HEK293 (cell line): ENCODE measurements at regions not wholly inside any gene's neighbourhood (a gene's known extent, or its start where the extent isn't known, plus 50 kb on each side); places are given as distances from the start of the nearest gene placed in this dataset.

Experiments
- CTCF ChIA-PET: fragments of 350-600 bp; formaldehyde crosslinking; extraction: SDS; loops from one replicate; lab custom pipeline; 2021; ENCODE audit warnings: antibody characterized with exemption; lab: Yijun Ruan, JAX
- POLR2A ChIA-PET: fragments of 300-600 bp; formaldehyde crosslinking; extraction: SDS; loops from one replicate; lab custom pipeline; 2020; ENCODE audit warnings: antibody characterized with exemption, inconsistent platforms; lab: Yijun Ruan, JAX
- H3K27ac ChIP-seq: fragments of 200-500 bp; sonication (Bioruptor generic); 2 replicates; pipeline ENCODE4 v1.5.1; 2014; ENCODE audit warnings: low read depth, low read length, control low read depth, inconsistent platforms; ENCODE audit errors: extremely low read depth
- H3K36me3 ChIP-seq, 2 experiments: fragments of 200-500 bp in 1 of 2; sonication (Bioruptor generic) in 1 of 2; 1 replicate in 1 of 2; 2 replicates in 1 of 2; pipeline ENCODE4 v1.5.1; 2014 to 2017; ENCODE audit warnings: inconsistent platforms in 2 of 2, low read length in 2 of 2; ENCODE audit not compliant: control insufficient read depth in 2 of 2, insufficient read depth in 1 of 2
- H3K4me1 ChIP-seq: fragments of 200-500 bp; sonication (Bioruptor generic); 2 replicates; pipeline ENCODE4 v1.5.1; 2014; ENCODE audit warnings: mild to moderate bottlenecking, low read length, inconsistent platforms; ENCODE audit not compliant: control insufficient read depth, insufficient read depth
- H3K4me3 ChIP-seq: 2 replicates; pipeline ENCODE4 v1.5.1; 2011; ENCODE audit warnings: low read depth, mild to moderate bottlenecking, control low read depth, low read length, moderate library complexity
- H3K9me3 ChIP-seq: fragments of 200-500 bp; sonication (Bioruptor generic); 2 replicates; pipeline ENCODE4 v1.5.1; 2014; ENCODE audit warnings: low read depth, low read length, inconsistent platforms; ENCODE audit not compliant: control insufficient read depth, insufficient read depth
- BCL6B ChIP-seq: fragments of 450-650 bp; formaldehyde crosslinking; IDR thresholded peaks from 2 replicates; pipeline ENCODE4 v1.5.1; 2017; ENCODE audit warnings: missing biosample characterization, missing genetic modification characterization
- GLIS1 ChIP-seq: fragments of 450-650 bp; formaldehyde crosslinking; IDR thresholded peaks from 2 replicates; pipeline ENCODE4 v1.5.1; 2016; ENCODE audit warnings: missing biosample characterization, missing genetic modification characterization
- GLIS2 ChIP-seq: fragments of 450-650 bp; formaldehyde crosslinking; IDR thresholded peaks from 2 replicates; pipeline ENCODE4 v1.5.1; 2016; ENCODE audit warnings: missing biosample characterization, missing genetic modification characterization
- HOXC10 ChIP-seq: sonication (generic); formaldehyde crosslinking; IDR thresholded peaks from 2 replicates; pipeline ENCODE4 v1.8.1; 2023; ENCODE audit warnings: mild to moderate bottlenecking, missing genetic modification reagents
- KLF9 ChIP-seq: fragments of 450-650 bp; formaldehyde crosslinking; IDR thresholded peaks from 2 replicates; pipeline ENCODE4 v1.5.1; 2016; ENCODE audit warnings: missing biosample characterization, missing genetic modification characterization, low read depth
- RBAK ChIP-seq: fragments of 450-650 bp; formaldehyde crosslinking; IDR thresholded peaks from 2 replicates; pipeline ENCODE4 v1.5.1; 2016; ENCODE audit warnings: missing biosample characterization, missing genetic modification characterization
- SCRT2 ChIP-seq: fragments of 450-650 bp; formaldehyde crosslinking; IDR thresholded peaks from 2 replicates; pipeline ENCODE4 v1.5.1; 2016; ENCODE audit warnings: missing biosample characterization, missing genetic modification characterization
- TRIM28 ChIP-seq: IDR thresholded peaks from 2 replicates; pipeline ENCODE4 v1.6.1; 2011; ENCODE audit warnings: low read length, control low read depth, borderline replicate concordance
- ZBTB1 ChIP-seq: fragments of 450-650 bp; formaldehyde crosslinking; IDR thresholded peaks from 2 replicates; pipeline ENCODE4 v1.5.1; 2016; ENCODE audit warnings: missing biosample characterization, missing genetic modification characterization
- ZBTB20 ChIP-seq: fragments of 450-650 bp; formaldehyde crosslinking; IDR thresholded peaks from 2 replicates; pipeline ENCODE4 v1.5.1; 2016; ENCODE audit warnings: missing biosample characterization, missing genetic modification characterization
- ZFHX2 ChIP-seq: fragments of 450-650 bp; formaldehyde crosslinking; conservative IDR thresholded peaks from 2 replicates; pipeline ENCODE4 v1.5.1; 2016; ENCODE audit warnings: missing biosample characterization, missing genetic modification characterization
- ZNF266 ChIP-seq: fragments of 450-650 bp; formaldehyde crosslinking; IDR thresholded peaks from 2 replicates; pipeline ENCODE4 v1.5.1; 2016; ENCODE audit warnings: missing biosample characterization, missing genetic modification characterization, low read depth
- ZNF341 ChIP-seq: fragments of 450-650 bp; formaldehyde crosslinking; IDR thresholded peaks from 2 replicates; pipeline ENCODE4; 2016; ENCODE audit warnings: low read depth, missing biosample characterization, missing genetic modification characterization
- ZNF514 ChIP-seq: fragments of 450-650 bp; formaldehyde crosslinking; IDR thresholded peaks from 2 replicates; pipeline ENCODE4 v1.5.1; 2016; ENCODE audit warnings: missing biosample characterization, missing genetic modification characterization
- ZNF571 ChIP-seq: fragments of 450-650 bp; formaldehyde crosslinking; IDR thresholded peaks from 2 replicates; pipeline ENCODE4 v1.5.0; 2017; ENCODE audit warnings: missing biosample characterization, missing genetic modification characterization
- ZNF658 ChIP-seq: fragments of 450-650 bp; formaldehyde crosslinking; IDR thresholded peaks from 2 replicates; pipeline ENCODE4; 2016; ENCODE audit warnings: missing biosample characterization, missing genetic modification characterization
- TF ChIP-seq, protein P1 (sequence below): fragments of 450-650 bp; formaldehyde crosslinking; IDR thresholded peaks from 2 replicates; pipeline ENCODE4 v1.5.1; 2016; ENCODE audit warnings: missing biosample characterization, missing genetic modification characterization, low read depth
- TF ChIP-seq, protein P2 (sequence below): fragments of 450-650 bp; formaldehyde crosslinking; IDR thresholded peaks from 2 replicates; pipeline ENCODE4 v1.5.1; 2016; ENCODE audit warnings: missing biosample characterization, missing genetic modification characterization, borderline replicate concordance
- TF ChIP-seq, protein P3 (sequence below): fragments of 450-650 bp; formaldehyde crosslinking; IDR thresholded peaks from 2 replicates; pipeline ENCODE4 v1.5.1; 2016; ENCODE audit warnings: missing biosample characterization, missing genetic modification characterization
- TF ChIP-seq, protein P4 (sequence below): fragments of 450-650 bp; formaldehyde crosslinking; IDR thresholded peaks from 2 replicates; pipeline ENCODE4 v1.5.1; 2016; ENCODE audit warnings: missing biosample characterization, missing genetic modification characterization

GRCh38 chr7:27315066-27315465, 72.5 kb downstream of the EVX1 start (continued):
- TF ChIP-seq ZNF514 (tag by site-specific recombination) (no peak), ZNF658 (tag by site-specific recombination) (no peak)

GRCh38 chr7:27316311-27316710, 73.7 kb downstream of the EVX1 start:
- ChIA-PET POLR2A (no interaction called here), CTCF (interaction anchor here (0.6 kb wide), 1 partner anchor 9 kb away, joined by 3 read pairs; no protein-coding TSS in a partner anchor)
- H3K4me3 ChIP-seq: no peak overlapping the region
- H3K27ac ChIP-seq: 0 out of 2 replicates have a peak overlapping the region, but pooled peaks have one; percentile 4
- H3K36me3 ChIP-seq: no peaks in the 10 kb centered on the region
- H3K4me1 ChIP-seq: peaks cover 17% of the 10 kb centered on the region
- TF ChIP-seq, protein P1, sequence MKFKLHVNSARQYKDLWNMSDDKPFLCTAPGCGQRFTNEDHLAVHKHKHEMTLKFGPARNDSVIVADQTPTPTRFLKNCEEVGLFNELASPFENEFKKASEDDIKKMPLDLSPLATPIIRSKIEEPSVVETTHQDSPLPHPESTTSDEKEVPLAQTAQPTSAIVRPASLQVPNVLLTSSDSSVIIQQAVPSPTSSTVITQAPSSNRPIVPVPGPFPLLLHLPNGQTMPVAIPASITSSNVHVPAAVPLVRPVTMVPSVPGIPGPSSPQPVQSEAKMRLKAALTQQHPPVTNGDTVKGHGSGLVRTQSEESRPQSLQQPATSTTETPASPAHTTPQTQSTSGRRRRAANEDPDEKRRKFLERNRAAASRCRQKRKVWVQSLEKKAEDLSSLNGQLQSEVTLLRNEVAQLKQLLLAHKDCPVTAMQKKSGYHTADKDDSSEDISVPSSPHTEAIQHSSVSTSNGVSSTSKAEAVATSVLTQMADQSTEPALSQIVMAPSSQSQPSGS (tag by site-specific recombination): no peak
- no peak for TF ChIP-seq BCL6B (tag by site-specific recombination)
- H3K9me3 ChIP-seq: no peaks in the 10 kb centered on the region; the same call in 1 of the 2 replicates

DNA sequence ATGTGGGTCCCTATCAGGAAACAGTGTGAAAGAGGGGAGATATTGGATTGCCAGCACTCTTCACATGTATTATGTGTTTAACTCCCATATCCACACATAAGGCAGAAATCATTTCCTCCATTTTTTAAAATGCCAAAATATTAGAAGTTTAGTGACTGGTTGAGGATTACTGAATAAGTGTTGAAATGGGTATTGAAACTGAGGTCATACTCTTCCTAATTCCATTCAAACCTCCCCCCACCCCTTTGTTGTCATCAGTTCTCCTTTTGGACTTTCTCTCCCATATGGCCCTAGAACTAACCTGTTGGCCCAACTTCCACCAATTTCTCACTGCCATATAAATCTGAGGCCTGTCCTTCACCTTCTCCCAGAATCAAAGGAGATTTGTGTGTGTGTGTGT, 81.6 kb downstream of the EVX1 start:
- Histone ChIP-seq H3K27ac (no peak overlapping the region), H3K9me3 (no peaks in the 10 kb centered on the region; the same call in 1 of the 2 replicates), H3K4me1 (no peaks in the 10 kb centered on the region), H3K36me3 (no peaks in the 10 kb centered on the region), H3K4me3 (no peak overlapping the region)
- TF ChIP-seq ZFHX2: no peak
- no peak for TF ChIP-seq ZNF266 (tag by site-specific recombination)
- no peak for TF ChIP-seq ZBTB1 (tag by site-specific recombination)
- no peak for TF ChIP-seq GLIS2
- TF ChIP-seq, protein P2, sequence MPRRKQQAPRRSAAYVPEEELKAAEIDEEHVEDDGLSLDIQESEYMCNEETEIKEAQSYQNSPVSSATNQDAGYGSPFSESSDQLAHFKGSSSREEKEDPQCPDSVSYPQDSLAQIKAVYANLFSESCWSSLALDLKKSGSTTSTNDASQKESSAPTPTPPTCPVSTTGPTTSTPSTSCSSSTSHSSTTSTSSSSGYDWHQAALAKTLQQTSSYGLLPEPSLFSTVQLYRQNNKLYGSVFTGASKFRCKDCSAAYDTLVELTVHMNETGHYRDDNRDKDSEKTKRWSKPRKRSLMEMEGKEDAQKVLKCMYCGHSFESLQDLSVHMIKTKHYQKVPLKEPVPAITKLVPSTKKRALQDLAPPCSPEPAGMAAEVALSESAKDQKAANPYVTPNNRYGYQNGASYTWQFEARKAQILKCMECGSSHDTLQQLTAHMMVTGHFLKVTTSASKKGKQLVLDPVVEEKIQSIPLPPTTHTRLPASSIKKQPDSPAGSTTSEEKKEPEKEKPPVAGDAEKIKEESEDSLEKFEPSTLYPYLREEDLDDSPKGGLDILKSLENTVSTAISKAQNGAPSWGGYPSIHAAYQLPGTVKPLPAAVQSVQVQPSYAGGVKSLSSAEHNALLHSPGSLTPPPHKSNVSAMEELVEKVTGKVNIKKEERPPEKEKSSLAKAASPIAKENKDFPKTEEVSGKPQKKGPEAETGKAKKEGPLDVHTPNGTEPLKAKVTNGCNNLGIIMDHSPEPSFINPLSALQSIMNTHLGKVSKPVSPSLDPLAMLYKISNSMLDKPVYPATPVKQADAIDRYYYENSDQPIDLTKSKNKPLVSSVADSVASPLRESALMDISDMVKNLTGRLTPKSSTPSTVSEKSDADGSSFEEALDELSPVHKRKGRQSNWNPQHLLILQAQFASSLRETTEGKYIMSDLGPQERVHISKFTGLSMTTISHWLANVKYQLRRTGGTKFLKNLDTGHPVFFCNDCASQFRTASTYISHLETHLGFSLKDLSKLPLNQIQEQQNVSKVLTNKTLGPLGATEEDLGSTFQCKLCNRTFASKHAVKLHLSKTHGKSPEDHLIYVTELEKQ: no peak
- TF ChIP-seq ZNF571 (tag by site-specific recombination): no peak
- TF ChIP-seq TRIM28: no peak
- no peak for TF ChIP-seq ZBTB20 (tag by site-specific recombination)
- no peak for TF ChIP-seq RBAK
- TF ChIP-seq SCRT2: no peak
- no peak for TF ChIP-seq KLF9 (tag by site-specific recombination)
- TF ChIP-seq ZNF341 (tag by site-specific recombination): no peak
- TF ChIP-seq GLIS1 (tag by site-specific recombination): no peak
- TF ChIP-seq, protein P3, sequence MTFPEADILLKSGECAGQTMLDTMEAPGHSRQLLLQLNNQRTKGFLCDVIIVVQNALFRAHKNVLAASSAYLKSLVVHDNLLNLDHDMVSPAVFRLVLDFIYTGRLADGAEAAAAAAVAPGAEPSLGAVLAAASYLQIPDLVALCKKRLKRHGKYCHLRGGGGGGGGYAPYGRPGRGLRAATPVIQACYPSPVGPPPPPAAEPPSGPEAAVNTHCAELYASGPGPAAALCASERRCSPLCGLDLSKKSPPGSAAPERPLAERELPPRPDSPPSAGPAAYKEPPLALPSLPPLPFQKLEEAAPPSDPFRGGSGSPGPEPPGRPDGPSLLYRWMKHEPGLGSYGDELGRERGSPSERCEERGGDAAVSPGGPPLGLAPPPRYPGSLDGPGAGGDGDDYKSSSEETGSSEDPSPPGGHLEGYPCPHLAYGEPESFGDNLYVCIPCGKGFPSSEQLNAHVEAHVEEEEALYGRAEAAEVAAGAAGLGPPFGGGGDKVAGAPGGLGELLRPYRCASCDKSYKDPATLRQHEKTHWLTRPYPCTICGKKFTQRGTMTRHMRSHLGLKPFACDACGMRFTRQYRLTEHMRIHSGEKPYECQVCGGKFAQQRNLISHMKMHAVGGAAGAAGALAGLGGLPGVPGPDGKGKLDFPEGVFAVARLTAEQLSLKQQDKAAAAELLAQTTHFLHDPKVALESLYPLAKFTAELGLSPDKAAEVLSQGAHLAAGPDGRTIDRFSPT (tag by site-specific recombination): no peak
- TF ChIP-seq, protein P4, sequence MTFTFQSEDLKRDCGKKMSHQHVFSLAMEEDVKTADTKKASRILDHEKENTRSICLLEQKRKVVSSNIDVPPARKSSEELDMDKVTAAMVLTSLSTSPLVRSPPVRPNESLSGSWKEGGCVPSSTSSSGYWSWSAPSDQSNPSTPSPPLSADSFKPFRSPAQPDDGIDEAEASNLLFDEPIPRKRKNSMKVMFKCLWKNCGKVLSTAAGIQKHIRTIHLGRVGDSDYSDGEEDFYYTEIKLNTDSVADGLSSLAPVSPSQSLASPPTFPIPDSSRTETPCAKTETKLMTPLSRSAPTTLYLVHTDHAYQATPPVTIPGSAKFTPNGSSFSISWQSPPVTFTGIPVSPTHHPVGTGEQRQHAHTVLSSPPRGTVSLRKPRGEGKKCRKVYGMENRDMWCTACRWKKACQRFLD: no peak
- TF ChIP-seq HOXC10 (CRISPR knock-in tag): no peak
- CTCF ChIA-PET: no interaction called here
- POLR2A ChIA-PET: no interaction called here
